Endothelial cell of umbilical vein (primary cell): ENCODE measurements at regions not wholly inside any gene's neighbourhood (a gene's known extent, or its start where the extent isn't known, plus 50 kb on each side); places are given as distances from the start of the nearest gene placed in this dataset.

Experiments
- BruUV-seq: library from RNA; stranded (reverse); fragments of 400-500 nt; replicated peaks from 2 replicates; lab custom pipeline; 2021; lab: Mats Ljungman, UMichigan
- CTCF ChIA-PET: fragments of 300-600, 350-600 bp; sonication (Branson Sonifier 250); formaldehyde crosslinking; loops from one replicate; lab custom pipeline; 2021; ENCODE audit warnings: antibody characterized with exemption, inconsistent platforms; lab: Charles Lee
- POLR2A ChIA-PET: fragments of 300-600, 350-600 bp; sonication (Branson Sonifier 250); formaldehyde crosslinking; loops from one replicate; lab custom pipeline; 2021; ENCODE audit warnings: antibody characterized with exemption, inconsistent platforms; lab: Charles Lee
- DNase-seq: peaks from one replicate; pipeline ENCODE4 v3.0.0-alpha.2; 2011; ENCODE audit warnings: low read depth, low spot score
- FAIRE-seq: peaks from 2 replicates; lab custom pipeline; 2011; peaks lifted over from hg19 to GRCh38; lab: Jason Lieb, UNC
- H2AFZ ChIP-seq: 2 replicates; pipeline ENCODE4 v1.6.0; 2012; ENCODE audit warnings: low read depth, low read length, control low read depth, inconsistent platforms
- H3K27ac ChIP-seq: 2 replicates; pipeline ENCODE4 v1.5.1; 2011; ENCODE audit warnings: low read depth, mild to moderate bottlenecking, control low read depth, low read length, moderate library complexity; ENCODE audit not compliant: insufficient read depth
- H3K27me3 ChIP-seq, 2 experiments: 2 replicates each; pipeline versions ENCODE4 v1.6.0 to v1.6.1; 2011; ENCODE audit warnings: low read length in 2 of 2, mixed read lengths in 1 of 2; ENCODE audit not compliant: control insufficient read depth in 2 of 2, insufficient read depth in 2 of 2
- H3K36me3 ChIP-seq, 2 experiments: 2 replicates in 1 of 2; 3 replicates in 1 of 2; pipeline ENCODE4 v1.5.1; 2011; ENCODE audit warnings: low read length in 2 of 2, mild to moderate bottlenecking in 1 of 2, moderate library complexity in 1 of 2; ENCODE audit not compliant: control insufficient read depth in 2 of 2, insufficient read depth in 2 of 2; ENCODE audit errors: extremely low read depth in 1 of 2
- H3K4me1 ChIP-seq: 3 replicates; pipeline ENCODE4 v1.5.1; 2011; ENCODE audit warnings: mild to moderate bottlenecking, low read length; ENCODE audit not compliant: control insufficient read depth, insufficient read depth; ENCODE audit errors: extremely low read depth
- H3K4me2 ChIP-seq: 2 replicates; pipeline ENCODE4 v1.6.1; 2011; ENCODE audit warnings: low read length, control low read depth, mixed read lengths; ENCODE audit not compliant: insufficient read depth
- H3K4me3 ChIP-seq, 3 experiments: fragments of 200-600 bp in 1 of 3; sonication (generic), shearing (Covaris generic) in 1 of 3; replicated peaks in 1 of 3; 2 replicates each; pipeline ENCODE4 v1.5.1; 2011 to 2016; ENCODE audit warnings: control low read depth in 3 of 3, low read length in 3 of 3, mild to moderate bottlenecking in 2 of 3, inconsistent platforms in 1 of 3, low read depth in 1 of 3, moderate library complexity in 1 of 3; ENCODE audit not compliant: insufficient read depth in 1 of 3
- H3K79me2 ChIP-seq: 2 replicates; pipeline ENCODE4 v1.6.0; 2012; ENCODE audit warnings: low read length, inconsistent platforms; ENCODE audit not compliant: control insufficient read depth, insufficient read depth
- H3K9ac ChIP-seq: replicated peaks from 2 replicates; pipeline ENCODE3; 2011; ENCODE audit warnings: low read length, control low read depth; ENCODE audit not compliant: insufficient read depth; ENCODE audit errors: extremely low read depth
- H3K9me1 ChIP-seq: replicated peaks from 3 replicates; pipeline ENCODE4 v1.6.0; 2011; ENCODE audit warnings: mild to moderate bottlenecking, low read length; ENCODE audit not compliant: control insufficient read depth, insufficient read depth; ENCODE audit errors: extremely low read depth
- H3K9me3 ChIP-seq: replicated peaks from 2 replicates; pipeline ENCODE4 v1.5.1; 2012; ENCODE audit warnings: low read length, inconsistent platforms; ENCODE audit not compliant: control insufficient read depth, insufficient read depth
- H4K20me1 ChIP-seq: replicated peaks from 2 replicates; pipeline ENCODE3; 2011; ENCODE audit warnings: mild to moderate bottlenecking, low read length; ENCODE audit not compliant: control insufficient read depth, insufficient read depth; ENCODE audit errors: extremely low read depth
- CTCF ChIP-seq, 2 donors: IDR thresholded peaks; 1 replicate in 1 of 2; 2 replicates in 1 of 2; pipeline ENCODE4 v1.5.1; 2011; ENCODE audit warnings: low read length in 2 of 2, mild to moderate bottlenecking in 2 of 2, moderate library complexity in 2 of 2, control low read depth in 1 of 2, inconsistent platforms in 1 of 2, low read depth in 1 of 2; ENCODE audit not compliant: insufficient read depth in 1 of 2; ENCODE audit errors: extremely low read depth in 1 of 2
- EZH2 ChIP-seq: IDR thresholded peaks from 2 replicates; pipeline ENCODE4 v1.6.1; 2012; ENCODE audit warnings: borderline replicate concordance, low read depth, mild to moderate bottlenecking, moderate library complexity, low read length, inconsistent platforms; ENCODE audit not compliant: severe bottlenecking
- FOS ChIP-seq: IDR thresholded peaks from 2 replicates; pipeline ENCODE4 v1.6.1; 2011; ENCODE audit warnings: mild to moderate bottlenecking, low read length, moderate library complexity, borderline replicate concordance; ENCODE audit not compliant: insufficient read depth
- GATA2 ChIP-seq: IDR thresholded peaks from 2 replicates; pipeline ENCODE4 v1.7.0; 2011; ENCODE audit warnings: low read depth, mild to moderate bottlenecking, moderate library complexity, mixed read lengths, low read length; ENCODE audit not compliant: insufficient read length, insufficient read depth
- JUN ChIP-seq: IDR thresholded peaks from 2 replicates; pipeline ENCODE4 v1.6.1; 2011; ENCODE audit warnings: borderline replicate concordance, low read depth; ENCODE audit not compliant: insufficient read length, insufficient read depth
- MYC ChIP-seq: IDR thresholded peaks from one replicate; pipeline ENCODE4 v1.6.1; 2011; ENCODE audit warnings: mild to moderate bottlenecking, low read depth, low read length
- POLR2A ChIP-seq: IDR thresholded peaks from 2 replicates; pipeline ENCODE4 v1.6.1; 2012; ENCODE audit warnings: low read depth, mild to moderate bottlenecking, control low read depth, low read length
- POLR2AphosphoS5 ChIP-seq: IDR thresholded peaks from 2 replicates; pipeline ENCODE4 v1.6.1; 2012; ENCODE audit warnings: low read depth, mild to moderate bottlenecking, control low read depth, low read length, moderate library complexity; ENCODE audit not compliant: insufficient read depth
- dilution Hi-C: fragments of 300-500 bp; cut with MboI; formaldehyde crosslinking; loops from one replicate; pipeline ENCODE4 v1.15.0; 2019; ENCODE audit warnings: low sequenced_read_pairs; ENCODE audit not compliant: extremely low pct_ligation_motif_present
- intact Hi-C: fragments of 100-400 bp; cut with micrococcal nuclease; formaldehyde crosslinking; loops from one replicate; pipeline ENCODE4 v1.10.0; 2022
- TF ChIP-seq, protein P1 (sequence below): IDR thresholded peaks from 2 replicates; pipeline ENCODE4 v1.6.1; 2011; ENCODE audit not compliant: insufficient read depth, insufficient read length

DNA sequence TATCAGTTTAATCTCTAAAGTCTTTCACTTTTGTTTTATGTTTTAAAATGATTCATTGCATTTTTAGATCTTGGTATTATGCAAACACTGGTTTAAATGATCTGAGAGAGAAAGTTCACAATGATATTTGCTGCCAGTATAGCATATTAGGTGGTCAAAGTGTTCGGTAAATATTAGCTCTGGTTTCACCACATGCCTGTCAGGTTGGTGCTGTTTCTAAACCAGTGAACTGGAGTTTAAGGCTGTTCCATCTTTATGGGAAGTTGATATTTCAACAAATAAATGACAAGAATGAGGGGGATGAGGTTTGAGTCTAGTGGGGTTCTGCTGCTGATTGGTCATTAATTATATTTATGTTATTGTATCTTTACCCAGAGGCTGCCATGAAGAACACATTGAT is 436.4 kb downstream of the DCDC2C start:
- H3K36me3 ChIP-seq: no peaks in the 10 kb centered on the region
- no peak overlapping the region for H3K9ac ChIP-seq
- no peak for DNase-seq
- no peaks in the 10 kb centered on the region for H3K9me1 ChIP-seq
- H3K27ac ChIP-seq: no peak overlapping the region
- TF ChIP-seq EZH2 (no peak), FOS (no peak), POLR2AphosphoS5 (no peak), CTCF (IDR thresholded peaks at IDR 0.05; ENCODE audit: extremely low read depth in 1 of 2, insufficient read depth in 1 of 2, low read depth in 1 of 2, low read length in 2 of 2) (no peak), POLR2A (no peak), GATA2 (no peak), MYC (no peak), JUN (no peak)
- TF ChIP-seq, protein P1, sequence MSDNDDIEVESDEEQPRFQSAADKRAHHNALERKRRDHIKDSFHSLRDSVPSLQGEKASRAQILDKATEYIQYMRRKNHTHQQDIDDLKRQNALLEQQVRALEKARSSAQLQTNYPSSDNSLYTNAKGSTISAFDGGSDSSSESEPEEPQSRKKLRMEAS: no peak
- dilution Hi-C loops (no loop called here), intact Hi-C loops (no loop called here)
- H3K4me1 ChIP-seq: no peaks in the 10 kb centered on the region
- no peaks in the 10 kb centered on the region for H3K9me3 ChIP-seq
- no peaks in the 10 kb centered on the region for H3K79me2 ChIP-seq
- POLR2A ChIA-PET: no interaction called here
- no TSS peak for BruUV-seq
- no peak overlapping the region for H3K4me3 ChIP-seq
- no peaks in the 10 kb centered on the region for H4K20me1 ChIP-seq
- no peak overlapping the region for H3K4me2 ChIP-seq
- no peak for FAIRE-seq
- H2AFZ ChIP-seq: no peak overlapping the region
- no peaks in the 10 kb centered on the region for H3K27me3 ChIP-seq
- CTCF ChIA-PET: interaction anchor here (1.1 kb wide), 1 partner anchor 496 kb away, joined by 3 read pairs; no protein-coding TSS in a partner anchor
